HepG2 (cell line): ENCODE measurements at regions not wholly inside any gene's neighbourhood (a gene's known extent, or its start where the extent isn't known, plus 50 kb on each side); places are given as distances from the start of the nearest gene placed in this dataset.

ENCODE experiments used
- ATAC-seq: fragments of 200-7000 bp; cut with Tn5 transposase; 3 replicates; pipeline ENCODE4 v1.9.1; 2020; ENCODE audit warnings: mild to moderate bottlenecking, moderate library complexity
- BruUV-seq: library from RNA; stranded (reverse); fragments of 400-500 nt; replicated peaks from 2 replicates; lab custom pipeline; 2021; lab: Mats Ljungman, UMichigan
- CTCF ChIA-PET: fragments of 300-600 bp; formaldehyde crosslinking; extraction: SDS; loops from one replicate; lab custom pipeline; 2021; ENCODE audit warnings: low total read pairs, inconsistent platforms, low intra/inter-chr PET ratio; lab: Yijun Ruan, JAX
- POLR2A ChIA-PET: fragments of 350-600 bp; sonication (Branson Sonifier 250); formaldehyde crosslinking; loops from one replicate; lab custom pipeline; 2020; ENCODE audit warnings: antibody characterized with exemption, inconsistent platforms; lab: Yijun Ruan, JAX
- DNase-seq: peaks from one replicate; pipeline ENCODE4 v3.0.0-alpha.2; 2015; ENCODE audit warnings: low spot score
- FAIRE-seq: peaks from 3 replicates; lab custom pipeline; 2011; peaks lifted over from hg19 to GRCh38; lab: Jason Lieb, UNC
- H2AFZ ChIP-seq: one replicate; pipeline ENCODE4 v1.6.1; 2011; ENCODE audit warnings: low read length, inconsistent platforms
- H3K27ac ChIP-seq: fragments of 300-600 bp; 3 replicates; pipeline ENCODE4 v1.8.0; 2011; ENCODE audit warnings: mixed run types, mild to moderate bottlenecking, mixed read lengths, low read length, inconsistent platforms; ENCODE audit not compliant: insufficient read depth; ENCODE audit errors: extremely low read length
- H3K27me3 ChIP-seq, 2 experiments: fragments of 200-600 bp in 1 of 2; 2 replicates in 1 of 2; 3 replicates in 1 of 2; pipeline versions ENCODE4 v1.6.0 to v1.8.0; 2011; ENCODE audit warnings: low read length in 2 of 2, mild to moderate bottlenecking in 2 of 2, moderate library complexity in 2 of 2, inconsistent platforms in 1 of 2; ENCODE audit not compliant: insufficient read depth in 2 of 2, control insufficient read depth in 1 of 2
- H3K36me3 ChIP-seq, 2 experiments: fragments of 200-600 bp in 1 of 2; replicated peaks in 1 of 2; 2 replicates in 1 of 2; 3 replicates in 1 of 2; pipeline versions ENCODE4 v1.5.1 to v1.8.0; 2011; ENCODE audit warnings: low read length in 2 of 2, inconsistent platforms in 1 of 2; ENCODE audit not compliant: insufficient read depth in 2 of 2, control insufficient read depth in 1 of 2
- H3K4me1 ChIP-seq: 2 replicates; pipeline ENCODE4 v1.5.1; 2012; ENCODE audit warnings: low read length, inconsistent platforms; ENCODE audit not compliant: insufficient read depth
- H3K4me2 ChIP-seq: 2 replicates; pipeline ENCODE4 v1.6.0; 2011; ENCODE audit warnings: low read depth, low read length, inconsistent platforms
- H3K4me3 ChIP-seq, 3 experiments: fragments of 200-600 bp in 1 of 3; sonication (generic), shearing (Covaris generic) in 1 of 3; replicated peaks in 1 of 3; 2 replicates each; pipeline ENCODE4 v1.5.1; 2011 to 2016; ENCODE audit warnings: low read length in 3 of 3, inconsistent platforms in 2 of 3, low read depth in 2 of 3, mild to moderate bottlenecking in 2 of 3, control low read depth in 1 of 3, mixed read lengths in 1 of 3; ENCODE audit not compliant: insufficient read depth in 1 of 3
- H3K79me2 ChIP-seq: one replicate; pipeline ENCODE4 v1.6.1; 2011; ENCODE audit warnings: low read length, inconsistent platforms; ENCODE audit not compliant: insufficient read depth
- H3K9ac ChIP-seq: 2 replicates; pipeline ENCODE4 v1.6.0; 2011; ENCODE audit warnings: mild to moderate bottlenecking, low read depth, low read length, inconsistent platforms; ENCODE audit not compliant: insufficient read depth
- H3K9me3 ChIP-seq: 2 replicates; pipeline ENCODE4 v1.5.1; 2012; ENCODE audit warnings: mild to moderate bottlenecking, low read length
- H4K20me1 ChIP-seq: 2 replicates; pipeline ENCODE4 v1.6.0; 2011; ENCODE audit warnings: inconsistent platforms, mild to moderate bottlenecking, low read length, moderate library complexity; ENCODE audit not compliant: insufficient read depth
- ATF2 ChIP-seq: sonication (generic); formaldehyde crosslinking; IDR thresholded peaks from 2 replicates; pipeline ENCODE4 v1.4.0; 2020; ENCODE audit warnings: missing genetic modification reagents
- BRD4 ChIP-seq: sonication (generic); formaldehyde crosslinking; IDR thresholded peaks from 2 replicates; pipeline ENCODE4 v1.4.0; 2020; ENCODE audit warnings: missing genetic modification reagents
- CBX1 ChIP-seq: IDR thresholded peaks from one replicate; pipeline ENCODE4 v1.6.1; 2016; ENCODE audit warnings: antibody characterized with exemption, low read depth
- HOXA7 ChIP-seq: sonication (generic); formaldehyde crosslinking; IDR thresholded peaks from 2 replicates; pipeline ENCODE4 v1.8.1; 2022; ENCODE audit warnings: mild to moderate bottlenecking, missing genetic modification reagents, moderate library complexity
- MEF2D ChIP-seq: sonication (generic); formaldehyde crosslinking; IDR thresholded peaks from 2 replicates; pipeline ENCODE4 v1.5.1; 2020; ENCODE audit warnings: mild to moderate bottlenecking, missing genetic modification reagents
- MIXL1 ChIP-seq: IDR thresholded peaks from 2 replicates; pipeline ENCODE4 v1.6.1; 2016
- SIX1 ChIP-seq: sonication (generic); formaldehyde crosslinking; IDR thresholded peaks from 2 replicates; pipeline ENCODE4 v1.4.0; 2020; ENCODE audit warnings: missing genetic modification reagents, borderline replicate concordance
- SMAD1 ChIP-seq: sonication (generic); formaldehyde crosslinking; IDR thresholded peaks from 2 replicates; pipeline ENCODE4 v1.4.0; 2020; ENCODE audit warnings: missing genetic modification reagents, low read depth, mild to moderate bottlenecking, borderline replicate concordance
- ZFAT ChIP-seq: sonication (generic); formaldehyde crosslinking; conservative IDR thresholded peaks from 2 replicates; pipeline ENCODE4 v1.8.1; 2023; ENCODE audit warnings: missing genetic modification reagents, inconsistent platforms
- ZFP41 ChIP-seq: sonication (generic); formaldehyde crosslinking; IDR thresholded peaks from 2 replicates; pipeline ENCODE4 v1.4.0; 2020; ENCODE audit warnings: mild to moderate bottlenecking, missing genetic modification reagents, borderline replicate concordance
- ZNF3 ChIP-seq: IDR thresholded peaks from 2 replicates; pipeline ENCODE4 v1.7.0; 2017; ENCODE audit warnings: inconsistent platforms
- ZNF362 ChIP-seq: sonication (generic); formaldehyde crosslinking; IDR thresholded peaks from 2 replicates; pipeline ENCODE4 v1.4.0; 2020; ENCODE audit warnings: missing genetic modification reagents, mild to moderate bottlenecking, borderline replicate concordance
- ZNF615 ChIP-seq: sonication (generic); formaldehyde crosslinking; IDR thresholded peaks from 2 replicates; pipeline ENCODE4 v1.5.0; 2020; ENCODE audit warnings: mild to moderate bottlenecking, missing genetic modification reagents, borderline replicate concordance
- ZNF652 ChIP-seq: IDR thresholded peaks from 2 replicates; pipeline ENCODE4 v1.6.1; 2016; ENCODE audit warnings: low read depth, borderline replicate concordance
- ZNF678 ChIP-seq: sonication (generic); formaldehyde crosslinking; IDR thresholded peaks from 2 replicates; pipeline ENCODE4 v1.4.0; 2020; ENCODE audit warnings: mild to moderate bottlenecking, missing genetic modification reagents
- ZNF746 ChIP-seq: sonication (generic); formaldehyde crosslinking; IDR thresholded peaks from 2 replicates; pipeline ENCODE4 v1.8.0; 2022; ENCODE audit warnings: mild to moderate bottlenecking, missing genetic modification reagents
- ZNF782 ChIP-seq: sonication (generic); formaldehyde crosslinking; IDR thresholded peaks from 2 replicates; pipeline ENCODE4 v1.4.0; 2020; ENCODE audit warnings: missing genetic modification reagents, mild to moderate bottlenecking, borderline replicate concordance
- WGBS: methylation state at CpG from one replicate; pipeline ENCODE4 v1.1.6; 2017; ENCODE audit warnings: low lambda C conversion rate; 5-methylcytosine and 5-hydroxymethylcytosine counted together
- in situ Hi-C: cut with HindIII; loops from 2 replicates; pipeline ENCODE4 v1.10.0; 2017; ENCODE audit warnings: low pct_unique_long_range_greater_than_20kb; ENCODE audit not compliant: extremely low pct_ligation_motif_present
- intact Hi-C: fragments of 100-400 bp; cut with micrococcal nuclease; formaldehyde crosslinking; loops from one replicate; pipeline ENCODE4 v1.10.0; 2022; ENCODE audit not compliant: unreplicated experiment
- TF ChIP-seq, protein P1 (sequence below): sonication (generic); formaldehyde crosslinking; IDR thresholded peaks from 2 replicates; pipeline ENCODE4 v1.4.0; 2020; ENCODE audit warnings: missing genetic modification reagents

- no peak for FAIRE-seq
- no peak for ATAC-seq
- no peak overlapping the region for H3K4me2 ChIP-seq
- no peak overlapping the region for H3K4me3 ChIP-seq
- H3K27ac ChIP-seq = no peak overlapping the region
- WGBS = 4% methylated on average over 1 of the region's 1 CpG
- H2AFZ ChIP-seq = no peak overlapping the region
- H3K4me1 ChIP-seq = no peaks in the 10 kb centered on the region
- no peak overlapping the region for H3K9ac ChIP-seq
- TF ChIP-seq SMAD1 (no peak), BRD4 (CRISPR knock-in tag) (no peak), MIXL1 (CRISPR knock-in tag) (no peak), ZNF678 (no peak), ZNF746 (CRISPR knock-in tag) (no peak), ATF2 (no peak), ZNF615 (CRISPR knock-in tag) (no peak), SIX1 (CRISPR knock-in tag) (no peak), ZNF652 (CRISPR knock-in tag) (no peak), ZFP41 (no peak), ZNF782 (CRISPR knock-in tag) (no peak), ZNF362 (no peak), HOXA7 (CRISPR knock-in tag) (no peak), ZNF3 (CRISPR knock-in tag) (no peak), CBX1 (no peak), MEF2D (no peak), ZFAT (CRISPR knock-in tag) (no peak)
- TF ChIP-seq, protein P1, sequence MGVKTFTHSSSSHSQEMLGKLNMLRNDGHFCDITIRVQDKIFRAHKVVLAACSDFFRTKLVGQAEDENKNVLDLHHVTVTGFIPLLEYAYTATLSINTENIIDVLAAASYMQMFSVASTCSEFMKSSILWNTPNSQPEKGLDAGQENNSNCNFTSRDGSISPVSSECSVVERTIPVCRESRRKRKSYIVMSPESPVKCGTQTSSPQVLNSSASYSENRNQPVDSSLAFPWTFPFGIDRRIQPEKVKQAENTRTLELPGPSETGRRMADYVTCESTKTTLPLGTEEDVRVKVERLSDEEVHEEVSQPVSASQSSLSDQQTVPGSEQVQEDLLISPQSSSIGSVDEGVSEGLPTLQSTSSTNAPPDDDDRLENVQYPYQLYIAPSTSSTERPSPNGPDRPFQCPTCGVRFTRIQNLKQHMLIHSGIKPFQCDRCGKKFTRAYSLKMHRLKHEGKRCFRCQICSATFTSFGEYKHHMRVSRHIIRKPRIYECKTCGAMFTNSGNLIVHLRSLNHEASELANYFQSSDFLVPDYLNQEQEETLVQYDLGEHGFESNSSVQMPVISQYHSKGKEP (CRISPR knock-in tag) = no peak
- DNase-seq = no peak
- CTCF ChIA-PET = no interaction called here
- POLR2A ChIA-PET = no interaction called here
- H4K20me1 ChIP-seq = no peaks in the 10 kb centered on the region
- intact Hi-C loops = no loop called here
- no TSS peak for BruUV-seq
- no peaks in the 10 kb centered on the region for H3K36me3 ChIP-seq
- peaks cover 0 to 3% of the 10 kb centered on the region in 2 experiments; a peak in 1 of 5 replicates for H3K27me3 ChIP-seq
- peaks cover 9% of the 10 kb centered on the region; the same call in 1 of the 2 replicates for H3K9me3 ChIP-seq
- H3K79me2 ChIP-seq = no peaks in the 10 kb centered on the region
- in situ Hi-C loops = no loop called here
Measured at GRCh38 chr10:4623757-4624420, 202.1 kb upstream of the AKR1E2 start.
